Panc1 (cell line): ENCODE measurements at regions not wholly inside any gene's neighbourhood (a gene's known extent, or its start where the extent isn't known, plus 50 kb on each side); places are given as distances from the start of the nearest gene placed in this dataset.

Experiments
- ATAC-seq: fragments of 200-7000 bp; cut with Tn5 transposase; 2 replicates; pipeline ENCODE4 v1.9.1; 2020; ENCODE audit warnings: mild to moderate bottlenecking, moderate library complexity
- BruUV-seq: library from RNA; stranded (reverse); fragments of 400-500 nt; replicated peaks from 2 replicates; lab custom pipeline; 2021; lab: Mats Ljungman, UMichigan
- CTCF ChIA-PET: fragments of 300-600 bp; sonication (Branson Sonifier 250); formaldehyde crosslinking; loops from one replicate; lab custom pipeline; 2022; ENCODE audit warnings: antibody characterized with exemption; lab: Charles Lee
- POLR2A ChIA-PET: fragments of 300-600 bp; sonication (Branson Sonifier 250); formaldehyde crosslinking; loops from one replicate; lab custom pipeline; 2022; ENCODE audit warnings: antibody characterized with exemption; lab: Charles Lee
- DNase-seq: peaks from one replicate; pipeline ENCODE4 v3.0.0-alpha.2; 2010; ENCODE audit warnings: low read depth, low spot score
- H3K27ac ChIP-seq: 2 replicates; pipeline ENCODE4 v1.5.1; 2011; ENCODE audit warnings: mild to moderate bottlenecking, low read length, inconsistent platforms
- H3K27me3 ChIP-seq: fragments of 200-500 bp; sonication (Bioruptor generic); 2 replicates; pipeline ENCODE4 v1.6.0; 2014; ENCODE audit warnings: low read length, inconsistent platforms; ENCODE audit not compliant: control insufficient read depth, insufficient read depth
- H3K36me3 ChIP-seq: fragments of 200-500 bp; sonication (Bioruptor generic); 2 replicates; pipeline ENCODE4 v1.5.1; 2014; ENCODE audit warnings: inconsistent platforms, mild to moderate bottlenecking, low read length, moderate library complexity; ENCODE audit not compliant: control insufficient read depth, insufficient read depth
- H3K4me1 ChIP-seq: 2 replicates; pipeline ENCODE4 v1.5.1; 2011; ENCODE audit warnings: inconsistent platforms, mild to moderate bottlenecking, low read length, moderate library complexity; ENCODE audit not compliant: control insufficient read depth, insufficient read depth
- H3K4me3 ChIP-seq, 2 experiments: 2 replicates each; pipeline ENCODE4 v1.5.1; 2011 to 2012; ENCODE audit warnings: low read depth in 2 of 2, low read length in 2 of 2, mild to moderate bottlenecking in 2 of 2, inconsistent platforms in 1 of 2, moderate library complexity in 1 of 2
- H3K9me3 ChIP-seq: fragments of 200-500 bp; sonication (Bioruptor generic); 2 replicates; pipeline ENCODE4 v1.5.1; 2014; ENCODE audit warnings: low read depth, mild to moderate bottlenecking, inconsistent platforms, low read length, moderate library complexity; ENCODE audit not compliant: control insufficient read depth, insufficient read depth
- POLR2AphosphoS5 ChIP-seq: IDR thresholded peaks from 2 replicates; pipeline ENCODE4 v1.6.1; 2012; ENCODE audit warnings: mild to moderate bottlenecking, low read depth, low read length, moderate library complexity
- SIN3A ChIP-seq: IDR thresholded peaks from 2 replicates; pipeline ENCODE4 v1.6.1; 2012; ENCODE audit warnings: low read depth, mild to moderate bottlenecking, low read length, moderate library complexity, borderline replicate concordance; ENCODE audit not compliant: insufficient read depth
- TCF7L2 ChIP-seq: IDR thresholded peaks from 2 replicates; pipeline ENCODE4 v1.6.1; 2011; ENCODE audit warnings: mild to moderate bottlenecking, low read depth, low read length, inconsistent platforms
- in situ Hi-C: cut with HindIII; loops from 2 replicates; pipeline ENCODE4 v1.10.0; 2016; ENCODE audit warnings: low sequenced_read_pairs, low pct_unique_long_range_greater_than_20kb
- intact Hi-C: fragments of 100-400 bp; cut with micrococcal nuclease; formaldehyde crosslinking; loops from one replicate; pipeline ENCODE4 v1.10.0; 2022; ENCODE audit not compliant: unreplicated experiment
- TF ChIP-seq, protein P1 (sequence below): fragments of 450-650 bp; IDR thresholded peaks from 2 replicates; pipeline ENCODE4 v1.5.1; 2017; ENCODE audit warnings: mild to moderate bottlenecking
- TF ChIP-seq, protein P2 (sequence below), 2 experiments: IDR thresholded peaks; 2 replicates each; pipeline ENCODE4 v1.6.1; 2011 to 2012; ENCODE audit warnings: low read depth in 2 of 2, control low read depth in 1 of 2, low read length in 1 of 2, mild to moderate bottlenecking in 1 of 2, moderate library complexity in 1 of 2; ENCODE audit not compliant: insufficient read depth in 1 of 2

DNA sequence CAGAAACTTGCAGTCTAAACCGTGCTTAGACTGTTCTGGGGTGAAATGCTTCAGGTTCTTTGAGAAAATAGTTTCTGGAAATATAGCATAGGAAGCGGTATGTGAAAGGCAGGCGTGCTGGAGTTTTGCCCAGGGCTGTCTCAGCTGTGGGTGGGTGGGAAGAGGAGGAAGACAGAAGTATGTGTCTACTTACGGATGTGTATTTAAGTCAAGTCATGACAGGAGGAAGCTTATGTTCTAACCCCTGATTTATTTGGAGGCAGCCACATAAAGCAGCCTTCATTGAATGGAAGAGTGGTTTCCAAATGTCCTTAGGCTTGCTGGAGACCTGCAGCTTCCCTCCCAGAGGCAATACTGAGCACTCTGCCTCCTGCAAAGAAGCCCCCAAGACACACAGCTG, 126.8 kb upstream of the ADRA1D start:
- intact Hi-C loops (no loop called here), in situ Hi-C loops (no loop called here)
- no peak overlapping the region for H3K27ac ChIP-seq
- H3K27me3 ChIP-seq = peaks cover 6% of the 10 kb centered on the region
- no TSS peak for BruUV-seq
- DNase-seq = no peak
- no peaks in the 10 kb centered on the region for H3K4me1 ChIP-seq
- POLR2A ChIA-PET = no interaction called here
- no peak overlapping the region for H3K4me3 ChIP-seq
- CTCF ChIA-PET = no interaction called here
- no peaks in the 10 kb centered on the region for H3K9me3 ChIP-seq
- H3K36me3 ChIP-seq = no peaks in the 10 kb centered on the region
- ATAC-seq = no peak
- TF ChIP-seq, protein P1, sequence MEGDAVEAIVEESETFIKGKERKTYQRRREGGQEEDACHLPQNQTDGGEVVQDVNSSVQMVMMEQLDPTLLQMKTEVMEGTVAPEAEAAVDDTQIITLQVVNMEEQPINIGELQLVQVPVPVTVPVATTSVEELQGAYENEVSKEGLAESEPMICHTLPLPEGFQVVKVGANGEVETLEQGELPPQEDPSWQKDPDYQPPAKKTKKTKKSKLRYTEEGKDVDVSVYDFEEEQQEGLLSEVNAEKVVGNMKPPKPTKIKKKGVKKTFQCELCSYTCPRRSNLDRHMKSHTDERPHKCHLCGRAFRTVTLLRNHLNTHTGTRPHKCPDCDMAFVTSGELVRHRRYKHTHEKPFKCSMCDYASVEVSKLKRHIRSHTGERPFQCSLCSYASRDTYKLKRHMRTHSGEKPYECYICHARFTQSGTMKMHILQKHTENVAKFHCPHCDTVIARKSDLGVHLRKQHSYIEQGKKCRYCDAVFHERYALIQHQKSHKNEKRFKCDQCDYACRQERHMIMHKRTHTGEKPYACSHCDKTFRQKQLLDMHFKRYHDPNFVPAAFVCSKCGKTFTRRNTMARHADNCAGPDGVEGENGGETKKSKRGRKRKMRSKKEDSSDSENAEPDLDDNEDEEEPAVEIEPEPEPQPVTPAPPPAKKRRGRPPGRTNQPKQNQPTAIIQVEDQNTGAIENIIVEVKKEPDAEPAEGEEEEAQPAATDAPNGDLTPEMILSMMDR = no peak
- TF ChIP-seq SIN3A (no peak), POLR2AphosphoS5 (no peak), TCF7L2 (no peak)
- TF ChIP-seq, protein P2, sequence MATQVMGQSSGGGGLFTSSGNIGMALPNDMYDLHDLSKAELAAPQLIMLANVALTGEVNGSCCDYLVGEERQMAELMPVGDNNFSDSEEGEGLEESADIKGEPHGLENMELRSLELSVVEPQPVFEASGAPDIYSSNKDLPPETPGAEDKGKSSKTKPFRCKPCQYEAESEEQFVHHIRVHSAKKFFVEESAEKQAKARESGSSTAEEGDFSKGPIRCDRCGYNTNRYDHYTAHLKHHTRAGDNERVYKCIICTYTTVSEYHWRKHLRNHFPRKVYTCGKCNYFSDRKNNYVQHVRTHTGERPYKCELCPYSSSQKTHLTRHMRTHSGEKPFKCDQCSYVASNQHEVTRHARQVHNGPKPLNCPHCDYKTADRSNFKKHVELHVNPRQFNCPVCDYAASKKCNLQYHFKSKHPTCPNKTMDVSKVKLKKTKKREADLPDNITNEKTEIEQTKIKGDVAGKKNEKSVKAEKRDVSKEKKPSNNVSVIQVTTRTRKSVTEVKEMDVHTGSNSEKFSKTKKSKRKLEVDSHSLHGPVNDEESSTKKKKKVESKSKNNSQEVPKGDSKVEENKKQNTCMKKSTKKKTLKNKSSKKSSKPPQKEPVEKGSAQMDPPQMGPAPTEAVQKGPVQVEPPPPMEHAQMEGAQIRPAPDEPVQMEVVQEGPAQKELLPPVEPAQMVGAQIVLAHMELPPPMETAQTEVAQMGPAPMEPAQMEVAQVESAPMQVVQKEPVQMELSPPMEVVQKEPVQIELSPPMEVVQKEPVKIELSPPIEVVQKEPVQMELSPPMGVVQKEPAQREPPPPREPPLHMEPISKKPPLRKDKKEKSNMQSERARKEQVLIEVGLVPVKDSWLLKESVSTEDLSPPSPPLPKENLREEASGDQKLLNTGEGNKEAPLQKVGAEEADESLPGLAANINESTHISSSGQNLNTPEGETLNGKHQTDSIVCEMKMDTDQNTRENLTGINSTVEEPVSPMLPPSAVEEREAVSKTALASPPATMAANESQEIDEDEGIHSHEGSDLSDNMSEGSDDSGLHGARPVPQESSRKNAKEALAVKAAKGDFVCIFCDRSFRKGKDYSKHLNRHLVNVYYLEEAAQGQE (IDR thresholded peaks at IDR 0.05; ENCODE audit: insufficient read depth in 1 of 2, low read depth in 2 of 2, low read length in 1 of 2) = no peak

DNA sequence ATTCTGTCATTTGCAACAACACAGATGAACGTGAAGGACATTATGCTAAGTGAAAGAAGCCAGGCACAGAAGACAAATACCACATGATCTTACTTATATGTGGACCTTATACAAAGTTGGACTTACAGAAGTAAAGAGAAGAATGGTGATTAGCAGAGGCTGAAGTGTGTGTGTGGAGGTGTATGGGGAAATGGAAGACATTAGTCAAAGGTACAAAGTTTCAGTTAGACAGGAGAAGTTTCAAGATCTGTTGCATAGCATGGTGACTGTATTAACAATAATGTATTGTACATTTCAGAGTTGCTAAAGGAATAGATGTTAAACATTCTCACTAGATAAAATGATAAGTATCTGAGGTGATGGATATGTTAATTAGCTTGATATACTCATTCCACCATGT, 124.4 kb upstream of the ADRA1D start:
- ATAC-seq = no peak
- Histone ChIP-seq H3K36me3 (no peaks in the 10 kb centered on the region), H3K27me3 (no peaks in the 10 kb centered on the region), H3K4me3 (no peak overlapping the region), H3K27ac (no peak overlapping the region), H3K9me3 (no peaks in the 10 kb centered on the region), H3K4me1 (no peaks in the 10 kb centered on the region)
- ChIA-PET POLR2A (no interaction called here), CTCF (no interaction called here)
- BruUV-seq = no TSS peak
- no peak for TF ChIP-seq TCF7L2
- in situ Hi-C loops (no loop called here), intact Hi-C loops (no loop called here)
- no peak for DNase-seq

DNA sequence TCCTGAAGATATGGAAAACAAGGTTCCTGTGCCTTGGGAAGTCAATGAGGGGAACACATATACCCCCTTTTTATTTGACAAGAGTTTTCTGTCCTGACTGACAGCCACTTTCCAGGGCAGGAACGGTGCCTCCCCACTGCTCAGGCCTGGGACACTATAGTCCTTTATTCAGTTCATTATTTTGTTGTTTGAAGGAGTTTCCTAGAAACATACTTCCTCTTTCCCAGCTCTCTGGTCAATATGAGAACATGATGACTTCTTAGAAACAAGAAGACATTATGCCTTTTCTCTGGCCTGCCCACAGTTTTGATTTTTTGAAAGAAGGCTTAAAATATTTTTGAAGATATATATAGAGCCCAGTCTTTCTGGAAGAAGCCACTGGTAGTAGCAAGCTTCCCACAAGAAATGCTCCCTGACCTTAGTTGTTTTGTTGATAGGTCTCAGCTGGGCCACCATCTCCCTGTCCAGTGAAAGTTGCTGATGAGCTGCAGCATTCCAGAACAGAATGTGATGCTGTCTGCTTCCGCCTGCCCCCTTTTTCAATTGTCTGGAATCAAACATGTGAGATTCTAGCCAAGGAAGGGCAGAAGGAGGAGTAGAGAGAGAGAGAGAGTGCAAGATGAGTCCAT, 122.7 kb upstream of the ADRA1D start:
- ChIA-PET POLR2A (no interaction called here), CTCF (interaction anchor here (0.6 kb wide), 1 partner anchor 20 kb away, joined by 3 read pairs; no protein-coding TSS in a partner anchor)
- Histone ChIP-seq H3K27ac (no peak overlapping the region), H3K36me3 (no peaks in the 10 kb centered on the region), H3K27me3 (no peaks in the 10 kb centered on the region), H3K9me3 (no peaks in the 10 kb centered on the region), H3K4me1 (no peaks in the 10 kb centered on the region), H3K4me3 (no peak overlapping the region)
- TF ChIP-seq SIN3A (no peak), POLR2AphosphoS5 (no peak), TCF7L2 (no peak)
- TF ChIP-seq, protein P2 (IDR thresholded peaks at IDR 0.05; ENCODE audit: insufficient read depth in 1 of 2, low read depth in 2 of 2, low read length in 1 of 2) = no peak
- TF ChIP-seq, protein P1 = no peak
- intact Hi-C loops (no loop called here), in situ Hi-C loops (no loop called here)
- ATAC-seq (no peak), DNase-seq (no peak)
- BruUV-seq = no TSS peak
